C4-2B (cell line): ENCODE measurements at regions not wholly inside any gene's neighbourhood (a gene's known extent, or its start where the extent isn't known, plus 50 kb on each side); places are given as distances from the start of the nearest gene placed in this dataset.
"Not testable (repeated sequence)": the region's sequence is repeated elsewhere in the genome, so short reads cannot be mapped to it uniquely, and the experiment has no call there.

Experiments
- ZFX ChIP-seq: fragments of 450-650 bp; IDR thresholded peaks from 2 replicates; pipeline ENCODE4 v1.6.1; 2017
- TF ChIP-seq, protein P1 (sequence below): fragments of 450-650 bp; conservative IDR thresholded peaks from 2 replicates; pipeline ENCODE4 v1.5.1; 2017; ENCODE audit warnings: mild to moderate bottlenecking

- TF ChIP-seq, protein P1, sequence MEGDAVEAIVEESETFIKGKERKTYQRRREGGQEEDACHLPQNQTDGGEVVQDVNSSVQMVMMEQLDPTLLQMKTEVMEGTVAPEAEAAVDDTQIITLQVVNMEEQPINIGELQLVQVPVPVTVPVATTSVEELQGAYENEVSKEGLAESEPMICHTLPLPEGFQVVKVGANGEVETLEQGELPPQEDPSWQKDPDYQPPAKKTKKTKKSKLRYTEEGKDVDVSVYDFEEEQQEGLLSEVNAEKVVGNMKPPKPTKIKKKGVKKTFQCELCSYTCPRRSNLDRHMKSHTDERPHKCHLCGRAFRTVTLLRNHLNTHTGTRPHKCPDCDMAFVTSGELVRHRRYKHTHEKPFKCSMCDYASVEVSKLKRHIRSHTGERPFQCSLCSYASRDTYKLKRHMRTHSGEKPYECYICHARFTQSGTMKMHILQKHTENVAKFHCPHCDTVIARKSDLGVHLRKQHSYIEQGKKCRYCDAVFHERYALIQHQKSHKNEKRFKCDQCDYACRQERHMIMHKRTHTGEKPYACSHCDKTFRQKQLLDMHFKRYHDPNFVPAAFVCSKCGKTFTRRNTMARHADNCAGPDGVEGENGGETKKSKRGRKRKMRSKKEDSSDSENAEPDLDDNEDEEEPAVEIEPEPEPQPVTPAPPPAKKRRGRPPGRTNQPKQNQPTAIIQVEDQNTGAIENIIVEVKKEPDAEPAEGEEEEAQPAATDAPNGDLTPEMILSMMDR: not testable (repeated sequence)
- TF ChIP-seq ZFX: not testable (repeated sequence)
Measured at GRCh38 chr2:91515966-91516365, 2824.5 kb downstream of the RPIA start.
